GM19324 (cell line): ENCODE measurements at regions not wholly inside any gene's neighbourhood (a gene's known extent, or its start where the extent isn't known, plus 50 kb on each side); places are given as distances from the start of the nearest gene placed in this dataset.
A peak's percentile ranks its signal among the peaks of the same experiment; 100 is the strongest.
"Not testable (repeated sequence)": the region's sequence is repeated elsewhere in the genome, so short reads cannot be mapped to it uniquely, and the experiment has no call there.

Source experiments
- ATAC-seq: cut with Tn5 transposase; IDR thresholded peaks from one replicate; pipeline ENCODE4 v1.9.1; 2021; ENCODE audit warnings: mild to moderate bottlenecking, moderate library complexity; ENCODE audit not compliant: unreplicated experiment, low FRiP score

- no peak for ATAC-seq
These were observed 151.6 kb upstream of the OR4E1 start for GRCh38 chr14:21825149-21825743.

- no peak for ATAC-seq
These were observed 148.5 kb upstream of the OR4E1 start for GRCh38 chr14:21822109-21822508.

GRCh38 chr14:21820631-21821030 lies 147.0 kb upstream of the OR4E1 start:
- ATAC-seq = no peak

GRCh38 chr14:21819891-21820290 lies 146.3 kb upstream of the OR4E1 start:
- ATAC-seq = not testable (repeated sequence)

- ATAC-seq = not testable (repeated sequence)
These were observed 143.4 kb upstream of the OR4E1 start for GRCh38 chr14:21817010-21817409.

GRCh38 chr14:21807975-21808374 lies 134.4 kb upstream of the OR4E1 start:
- ATAC-seq = no peak

GRCh38 chr14:21804981-21805380 lies 131.4 kb upstream of the OR4E1 start:
- no peak for ATAC-seq

GRCh38 chr14:21802441-21802840 lies 128.8 kb upstream of the OR4E1 start:
- no peak for ATAC-seq

GRCh38 chr14:21796916-21797315 lies 123.3 kb upstream of the OR4E1 start:
- no peak for ATAC-seq

- no peak for ATAC-seq
These were observed 121.8 kb upstream of the OR4E1 start for GRCh38 chr14:21795456-21795855.

- no peak for ATAC-seq
These were observed 118.1 kb upstream of the OR4E1 start for GRCh38 chr14:21791749-21792148.

- ATAC-seq = not testable (repeated sequence)
These were observed 115.1 kb upstream of the OR4E1 start for GRCh38 chr14:21788687-21789086.

- not testable (repeated sequence) for ATAC-seq
These were observed 113.6 kb upstream of the OR4E1 start for GRCh38 chr14:21787242-21787641.

- no peak for ATAC-seq
These were observed 107.9 kb upstream of the OR4E1 start for GRCh38 chr14:21781543-21781942.

GRCh38 chr14:21780429-21781084 lies 106.9 kb upstream of the OR4E1 start:
- ATAC-seq = no peak

- no peak for ATAC-seq
These were observed 98.1 kb upstream of the OR4E1 start for GRCh38 chr14:21771671-21772070.

- ATAC-seq = no peak
These were observed 95.2 kb upstream of the OR4E1 start for GRCh38 chr14:21768875-21769257.

GRCh38 chr14:21768116-21768874 lies 94.7 kb upstream of the OR4E1 start:
- ATAC-seq = no peak

- ATAC-seq = not testable (repeated sequence)
These were observed 86.7 kb upstream of the OR4E1 start for GRCh38 chr14:21760360-21760759.

GRCh38 chr14:21749306-21749868 lies 75.8 kb upstream of the OR4E1 start:
- no peak for ATAC-seq

- peak; percentile 77 for ATAC-seq
These were observed 75.3 kb upstream of the OR4E1 start for GRCh38 chr14:21748869-21749303.
